Calu3 (cell line): ENCODE measurements at regions not wholly inside any gene's neighbourhood (a gene's known extent, or its start where the extent isn't known, plus 50 kb on each side); places are given as distances from the start of the nearest gene placed in this dataset.
"Not testable (repeated sequence)": the region's sequence is repeated elsewhere in the genome, so short reads cannot be mapped to it uniquely, and the experiment has no call there.

Source experiments
- BruUV-seq: library from RNA; stranded (reverse); fragments of 400-500 nt; replicated peaks from 2 replicates; lab custom pipeline; 2021; lab: Mats Ljungman, UMichigan
- CTCF ChIA-PET: fragments of 300-600 bp; sonication (Branson Sonifier 250); formaldehyde crosslinking; loops from one replicate; lab custom pipeline; 2022; ENCODE audit warnings: antibody characterized with exemption; lab: Charles Lee
- DNase-seq: peaks from one replicate; pipeline ENCODE4 v3.0.0; 2022
- H3K27ac Mint-ChIP-seq: one replicate; pipeline ENCODE4 v1.8.0; 2022; ENCODE audit warnings: mixed read lengths; ENCODE audit not compliant: unreplicated experiment
- H3K27me3 Mint-ChIP-seq: one replicate; pipeline ENCODE4 v1.8.0; 2022; ENCODE audit warnings: mixed read lengths; ENCODE audit not compliant: unreplicated experiment
- H3K36me3 Mint-ChIP-seq: one replicate; pipeline ENCODE4 v1.8.0; 2022; ENCODE audit warnings: mild to moderate bottlenecking, moderate library complexity, mixed read lengths; ENCODE audit not compliant: insufficient read depth, unreplicated experiment
- H3K4me1 Mint-ChIP-seq: one replicate; pipeline ENCODE4 v1.8.0; 2022; ENCODE audit warnings: mild to moderate bottlenecking, low read depth, mixed read lengths; ENCODE audit not compliant: unreplicated experiment
- H3K4me3 Mint-ChIP-seq: one replicate; pipeline ENCODE4 v1.8.0; 2022; ENCODE audit warnings: mild to moderate bottlenecking, low read depth, moderate library complexity, mixed read lengths; ENCODE audit not compliant: unreplicated experiment
- H3K9me3 Mint-ChIP-seq: one replicate; pipeline ENCODE4 v1.8.0; 2022; ENCODE audit warnings: low read depth, mixed read lengths; ENCODE audit not compliant: unreplicated experiment
- CTCF ChIP-seq: fragments of 200-600 bp; IDR thresholded peaks from one replicate; pipeline ENCODE4 v1.8.0; 2022; ENCODE audit warnings: antibody characterized with exemption; ENCODE audit not compliant: unreplicated experiment
- intact Hi-C: fragments of 100-400 bp; cut with micrococcal nuclease; formaldehyde crosslinking; loops from one replicate; pipeline ENCODE4 v1.10.0; 2022; ENCODE audit not compliant: unreplicated experiment

GRCh38 chr16:65739518-65739917, 617.7 kb upstream of the CDH11 start:
- DNase-seq, result no peak
- Mint-ChIP-seq H3K4me1 (no peaks in the 10 kb centered on the region), H3K9me3 (no peaks in the 10 kb centered on the region), H3K27me3 (peaks cover 27% of the 10 kb centered on the region), H3K36me3 (no peaks in the 10 kb centered on the region), H3K4me3 (no peak overlapping the region), H3K27ac (no peak overlapping the region)
- CTCF ChIA-PET, result no interaction called here
- TF ChIP-seq CTCF, result no peak
- BruUV-seq, result no TSS peak
- intact Hi-C loops, result no loop called here

GRCh38 chr16:65737831-65738230, 616.0 kb upstream of the CDH11 start:
- Mint-ChIP-seq H3K9me3 (no peaks in the 10 kb centered on the region), H3K4me1 (no peaks in the 10 kb centered on the region), H3K36me3 (no peaks in the 10 kb centered on the region), H3K27me3 (peaks cover 27% of the 10 kb centered on the region), H3K4me3 (no peak overlapping the region), H3K27ac (no peak overlapping the region)
- no peak for TF ChIP-seq CTCF
- no peak for DNase-seq
- intact Hi-C loops, result no loop called here
- no TSS peak for BruUV-seq
- CTCF ChIA-PET, result no interaction called here

GRCh38 chr16:65735615-65736014, 613.8 kb upstream of the CDH11 start:
- peaks cover 21% of the 10 kb centered on the region for H3K27me3 Mint-ChIP-seq
- H3K36me3 Mint-ChIP-seq, CTCF ChIA-PET, H3K4me1 Mint-ChIP-seq, H3K27ac Mint-ChIP-seq, intact Hi-C loops, H3K4me3 Mint-ChIP-seq, DNase-seq, H3K9me3 Mint-ChIP-seq, BruUV-seq: not testable (repeated sequence)

- Mint-ChIP-seq H3K36me3 (no peaks in the 10 kb centered on the region), H3K27me3 (peaks cover 2% of the 10 kb centered on the region), H3K9me3 (no peaks in the 10 kb centered on the region), H3K4me3 (no peak overlapping the region), H3K4me1 (no peaks in the 10 kb centered on the region), H3K27ac (no peak overlapping the region)
- no TSS peak for BruUV-seq
- no peak for DNase-seq
- intact Hi-C loops, result no loop called here
- no peak for TF ChIP-seq CTCF
- CTCF ChIA-PET, result no interaction called here
Measured at GRCh38 chr16:65733721-65734120, 611.9 kb upstream of the CDH11 start.

GRCh38 chr16:65731833-65732232, 610.0 kb upstream of the CDH11 start:
- H3K36me3 Mint-ChIP-seq, result no peaks in the 10 kb centered on the region
- H3K9me3 Mint-ChIP-seq, result no peaks in the 10 kb centered on the region
- no TSS peak for BruUV-seq
- no peaks in the 10 kb centered on the region for H3K27me3 Mint-ChIP-seq
- no peak for TF ChIP-seq CTCF
- intact Hi-C loops, result no loop called here
- DNase-seq, result no peak
- no peak overlapping the region for H3K27ac Mint-ChIP-seq
- no peaks in the 10 kb centered on the region for H3K4me1 Mint-ChIP-seq
- H3K4me3 Mint-ChIP-seq, result no peak overlapping the region
- CTCF ChIA-PET, result no interaction called here
